Erythroblast (primary cell): ENCODE measurements at regions not wholly inside any gene's neighbourhood (a gene's known extent, or its start where the extent isn't known, plus 50 kb on each side); places are given as distances from the start of the nearest gene placed in this dataset.

Experiments
- DNase-seq, 2 experiments: peaks; one replicate each; lab custom pipeline; 2025; lab: John Stamatoyannopoulos, UW
- GATA1 ChIP-seq: IDR thresholded peaks from 2 replicates; pipeline ENCODE4 v1.6.1; 2011; ENCODE audit warnings: low read depth, mild to moderate bottlenecking, control low read depth, low read length, moderate library complexity
- POLR2A ChIP-seq: IDR thresholded peaks from 2 replicates; pipeline ENCODE4 v1.6.1; 2011; ENCODE audit warnings: mild to moderate bottlenecking, low read length

DNA sequence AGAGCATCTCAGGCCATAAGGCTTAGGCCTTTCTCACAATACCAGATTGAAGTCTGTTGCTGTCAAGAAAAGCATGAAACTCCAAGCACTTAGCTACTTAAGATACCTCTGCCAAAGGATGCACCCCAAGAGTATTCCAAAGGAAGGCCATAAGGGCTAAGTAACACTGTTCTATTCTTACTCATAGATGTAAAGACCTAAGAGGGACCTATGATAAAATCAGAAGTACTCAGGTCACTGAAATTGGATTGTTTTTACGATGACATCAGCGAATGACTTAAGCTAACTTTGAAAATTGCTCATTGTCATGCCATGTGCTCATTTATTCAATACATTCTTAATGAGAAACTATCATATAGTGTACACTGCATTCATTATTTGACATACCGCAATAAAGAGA, 172.8 kb downstream of the KCNA4 start:
- no peak for TF ChIP-seq POLR2A
- no peak for TF ChIP-seq GATA1
- no peak for DNase-seq

DNA sequence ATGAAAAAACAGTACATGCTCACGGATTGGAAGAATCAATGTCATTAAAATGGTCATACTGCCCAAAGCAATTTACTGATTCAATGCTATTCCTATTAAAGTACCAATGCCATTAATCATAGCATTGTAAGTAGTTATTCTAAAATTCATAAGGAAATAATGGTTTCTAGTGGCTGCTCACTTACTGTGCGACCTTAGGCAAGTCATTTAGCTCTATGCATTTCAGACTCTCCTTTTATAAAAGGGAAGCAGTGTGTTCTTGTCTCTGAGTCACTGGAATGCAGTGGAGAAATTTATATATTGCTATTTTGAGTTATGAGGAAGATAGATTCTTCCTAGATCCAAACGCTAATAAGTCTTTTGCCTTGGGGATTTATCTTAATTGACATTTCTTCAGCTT, 174.8 kb downstream of the KCNA4 start:
- DNase-seq: no peak
- TF ChIP-seq POLR2A (no peak), GATA1 (no peak)

DNA sequence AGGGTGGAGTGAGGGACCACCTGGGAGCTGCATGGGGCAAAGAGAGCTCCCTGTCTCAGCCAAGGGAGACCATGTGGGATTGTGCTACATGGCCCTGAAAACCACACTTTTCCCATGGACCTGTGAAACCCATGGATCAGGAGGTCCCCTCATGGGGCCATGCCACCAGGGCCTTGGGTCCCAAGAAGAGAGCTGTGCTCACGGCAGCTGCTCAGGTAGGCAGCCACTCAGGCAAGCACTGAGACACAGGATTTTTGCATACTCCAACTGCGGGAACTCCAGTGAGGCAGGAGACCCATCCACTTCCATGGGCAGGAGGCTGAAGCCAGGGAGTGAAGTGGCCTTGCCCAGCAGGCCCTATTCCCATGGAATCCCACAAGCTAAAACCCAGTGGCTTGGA, 190.0 kb downstream of the KCNA4 start:
- DNase-seq: no peak
- TF ChIP-seq POLR2A (no peak), GATA1 (no peak)

DNA sequence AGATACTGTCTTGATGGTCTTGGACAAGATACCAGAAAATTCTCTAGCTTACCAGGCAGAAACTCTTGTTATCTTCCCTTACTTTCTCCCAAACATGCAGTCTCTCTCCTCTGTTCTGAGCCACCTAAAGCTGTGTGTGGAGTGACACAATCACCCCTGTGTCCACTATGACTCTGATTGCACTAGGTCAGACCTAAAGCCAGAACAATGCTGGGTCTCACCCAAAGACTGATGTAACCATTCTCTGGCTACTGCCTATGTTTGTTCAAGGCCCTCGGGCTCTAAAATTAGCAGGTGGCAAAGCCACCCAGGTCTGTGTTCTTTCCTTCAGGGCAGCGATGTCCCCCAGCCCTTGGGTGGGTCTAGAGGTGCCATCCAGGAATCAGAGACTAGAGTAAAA, 200.5 kb downstream of the KCNA4 start:
- no peak for DNase-seq
- TF ChIP-seq GATA1: no peak
- no peak for TF ChIP-seq POLR2A

DNA sequence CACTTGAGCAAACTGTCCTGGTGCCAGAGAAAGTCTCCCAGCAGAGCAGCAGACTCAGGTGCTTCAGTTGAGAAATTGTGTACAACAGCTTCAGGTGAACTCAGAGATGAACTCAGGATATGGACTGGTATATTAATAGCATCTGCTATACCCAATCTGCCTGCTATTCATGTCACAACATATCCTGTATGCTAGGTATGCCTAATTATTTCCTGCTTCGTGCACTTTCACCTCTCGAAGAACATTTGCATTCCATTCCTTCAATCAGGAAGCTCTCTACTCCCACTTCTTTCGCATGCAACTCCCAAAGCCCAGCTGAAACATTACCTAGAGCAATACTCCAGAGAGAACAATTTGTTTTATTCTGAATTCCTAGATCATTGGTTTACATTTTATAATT, 207.7 kb downstream of the KCNA4 start:
- DNase-seq: no peak
- TF ChIP-seq GATA1 (no peak), POLR2A (no peak)

DNA sequence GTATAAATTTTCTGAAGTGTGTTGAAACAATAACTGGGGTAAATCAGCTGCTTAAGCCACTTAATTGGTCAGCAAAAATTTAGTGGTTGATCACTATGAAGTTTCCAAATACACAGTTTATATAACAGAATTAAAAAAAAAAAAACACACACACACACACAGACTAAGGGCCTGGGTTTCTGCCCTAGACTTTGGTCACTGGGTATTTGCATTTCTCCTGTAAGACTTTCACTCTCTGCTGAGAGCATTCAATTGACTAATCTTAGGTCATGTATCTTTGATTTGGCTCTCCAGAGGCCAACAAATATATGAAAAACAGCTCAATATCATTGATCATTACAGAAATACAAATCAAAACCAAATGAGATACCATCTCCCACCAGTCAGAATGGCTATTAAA, 214.3 kb downstream of the KCNA4 start:
- no peak for TF ChIP-seq POLR2A
- DNase-seq: no peak

DNA sequence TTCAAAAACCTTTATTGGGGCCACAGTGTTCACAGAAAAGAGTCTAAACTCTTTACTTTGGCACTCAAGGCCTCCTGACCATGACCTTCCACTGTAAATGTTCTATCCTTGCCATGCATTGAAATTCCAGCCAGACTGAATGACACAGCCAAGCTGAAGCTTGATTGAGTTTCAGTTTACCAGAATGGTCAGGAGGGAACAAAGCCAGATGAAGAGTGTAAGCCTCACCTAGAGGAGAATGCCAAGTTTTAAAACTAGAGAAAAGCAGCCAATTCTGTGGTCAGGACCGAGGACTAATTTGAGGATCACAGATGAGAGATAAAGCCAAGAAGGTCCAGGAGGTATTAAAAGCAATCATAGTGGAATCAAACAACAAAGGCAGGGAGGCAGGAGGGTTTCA, 215.3 kb downstream of the KCNA4 start:
- TF ChIP-seq POLR2A: no peak
- DNase-seq: no peak

DNA sequence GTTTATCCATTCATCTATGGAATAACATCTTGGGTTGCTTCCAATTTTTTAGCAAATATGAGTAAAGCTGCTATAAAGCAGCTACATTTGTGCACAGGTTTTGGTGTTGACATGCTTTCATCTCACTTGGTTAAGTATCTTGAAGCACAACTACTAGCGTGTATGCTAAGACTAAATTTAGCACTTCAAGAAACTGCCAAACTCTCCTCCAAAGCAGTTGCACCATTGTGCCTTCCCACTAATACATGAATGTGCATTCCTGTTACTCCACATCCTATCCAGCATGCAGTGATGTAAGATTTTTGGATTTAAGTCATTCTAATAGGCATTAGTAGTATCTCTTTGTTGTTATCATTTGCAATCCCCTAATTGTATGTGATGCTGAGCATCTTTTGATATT, 230.7 kb downstream of the KCNA4 start:
- no peak for DNase-seq
- no peak for TF ChIP-seq POLR2A
- no peak for TF ChIP-seq GATA1

DNA sequence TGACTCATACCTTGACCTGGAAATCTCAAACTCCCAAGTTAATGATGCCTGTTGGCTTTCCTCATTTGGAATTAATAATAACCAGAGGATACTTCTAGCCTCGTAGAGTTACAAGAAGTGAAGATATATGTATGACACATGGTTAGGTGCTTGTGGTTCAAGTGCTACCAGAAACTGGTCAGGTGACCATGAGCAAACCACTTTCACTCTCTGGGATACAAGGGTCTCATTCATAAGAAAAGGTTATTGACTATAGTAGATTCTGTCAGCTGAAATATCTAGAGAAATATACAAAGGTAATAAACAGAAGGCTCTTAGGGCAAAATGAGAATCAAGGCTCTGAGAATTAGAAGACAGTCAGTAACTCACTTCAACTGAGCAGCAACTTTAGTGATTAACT, 233.3 kb downstream of the KCNA4 start:
- no peak for TF ChIP-seq GATA1
- no peak for TF ChIP-seq POLR2A
- DNase-seq: no peak

DNA sequence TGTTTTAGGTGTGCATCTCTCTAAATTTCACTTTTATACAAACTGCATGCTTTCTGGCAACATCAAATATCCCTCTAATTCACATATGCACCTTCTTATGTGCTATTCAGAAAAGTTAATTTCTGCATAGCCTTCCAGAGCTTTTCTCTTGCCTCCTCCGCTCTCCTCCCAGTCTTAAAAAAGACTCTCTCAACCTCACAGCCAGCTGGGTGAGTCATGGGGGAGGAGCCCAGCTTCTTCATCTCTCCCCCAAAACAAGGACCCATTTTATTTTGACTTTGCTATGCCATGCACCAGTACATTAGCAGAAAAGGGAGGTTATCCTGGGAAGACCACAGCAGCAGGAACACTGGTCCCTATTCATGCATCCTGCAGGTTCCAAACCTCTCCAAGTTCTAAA, 234.4 kb downstream of the KCNA4 start:
- TF ChIP-seq GATA1: no peak
- TF ChIP-seq POLR2A: no peak
- no peak for DNase-seq

DNA sequence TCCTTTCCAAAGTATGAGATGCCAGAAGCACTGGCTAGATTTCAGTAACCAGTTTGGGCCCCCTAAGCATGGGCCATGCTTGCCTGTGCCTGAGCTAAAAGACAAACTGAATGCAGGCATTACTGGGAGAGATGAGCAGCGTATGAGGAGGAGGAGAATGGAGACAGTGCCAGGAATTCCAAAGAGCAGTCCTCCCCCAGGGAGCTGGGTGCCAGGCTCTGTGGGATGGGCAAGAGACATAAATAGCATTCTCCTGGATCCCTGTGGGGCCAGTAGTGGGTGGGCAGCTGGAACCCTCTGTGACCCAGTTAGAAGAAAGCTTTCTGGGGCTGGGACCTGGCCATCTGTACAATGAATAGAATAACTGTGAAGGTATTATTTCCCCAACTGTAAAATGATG, 235.6 kb downstream of the KCNA4 start:
- TF ChIP-seq GATA1 (no peak), POLR2A (no peak)
- DNase-seq: no peak

DNA sequence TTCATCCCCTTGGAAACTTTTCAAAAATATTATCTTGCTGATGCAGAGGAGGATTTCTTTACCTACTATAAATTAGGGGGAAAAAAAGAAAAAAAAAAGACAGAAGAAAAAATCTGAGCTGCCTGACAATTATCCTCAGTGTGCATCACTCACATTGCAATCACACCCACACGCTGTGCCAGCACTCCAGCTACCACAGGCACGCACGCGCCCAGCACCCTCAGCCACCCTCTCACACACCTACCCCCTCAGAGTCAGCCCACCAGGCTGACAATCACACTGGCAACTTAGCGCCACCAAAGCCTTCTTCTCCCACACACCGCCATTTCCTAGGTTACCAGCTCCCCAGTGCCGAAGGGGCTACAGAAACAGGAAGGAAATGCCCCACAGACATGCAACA, 236.1 kb downstream of the KCNA4 start:
- TF ChIP-seq GATA1: no peak
- no peak for DNase-seq

DNA sequence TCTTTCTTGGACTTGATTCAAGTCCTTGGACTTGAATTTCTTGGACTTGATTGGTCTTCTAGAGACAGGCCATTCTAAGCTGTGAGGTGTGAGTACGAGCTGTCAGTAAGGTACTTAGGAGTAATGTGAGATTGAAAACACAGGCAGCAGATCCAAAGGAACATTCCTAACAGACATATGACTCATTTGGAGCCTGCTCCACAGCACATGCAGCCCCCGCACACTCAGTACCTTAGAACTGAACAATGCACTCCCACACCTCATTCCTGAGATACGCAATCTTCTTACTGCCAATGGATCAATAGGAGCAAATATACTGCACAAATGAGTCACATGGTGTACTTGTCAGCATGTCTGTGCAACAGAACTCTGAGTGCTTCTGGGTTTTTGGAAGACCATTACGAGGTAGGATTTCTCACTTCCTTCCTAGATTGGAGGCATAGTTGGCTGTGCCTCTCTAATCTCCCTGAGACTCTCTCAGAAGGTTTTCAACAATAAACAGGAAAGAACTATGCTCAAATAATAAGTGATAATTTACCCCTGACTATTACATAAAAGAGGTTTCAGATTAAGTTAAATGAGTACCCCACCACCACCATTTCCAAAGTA, 243.1 kb downstream of the KCNA4 start:
- TF ChIP-seq GATA1: no peak
- no peak for TF ChIP-seq POLR2A
- no peak for DNase-seq

DNA sequence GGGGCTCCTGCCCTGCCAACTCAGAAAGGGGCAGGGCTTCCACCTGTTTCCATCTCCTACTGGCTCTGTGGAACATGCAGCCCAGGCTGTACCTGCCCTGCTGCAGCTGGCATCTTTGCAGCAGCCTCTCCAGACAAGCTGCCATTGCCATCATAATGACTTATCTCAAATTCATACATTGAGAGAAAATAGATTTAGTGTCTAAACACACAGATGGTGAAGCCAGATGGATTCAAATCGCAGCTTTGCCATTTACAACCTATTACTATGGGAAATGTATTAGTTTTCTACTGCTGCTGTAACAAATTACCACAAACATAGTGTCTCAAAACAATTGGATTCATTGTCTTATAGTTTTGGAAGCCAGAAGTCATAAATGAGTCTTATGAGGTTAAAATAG, 260.0 kb downstream of the KCNA4 start:
- DNase-seq: no peak
- TF ChIP-seq GATA1: no peak
- no peak for TF ChIP-seq POLR2A

DNA sequence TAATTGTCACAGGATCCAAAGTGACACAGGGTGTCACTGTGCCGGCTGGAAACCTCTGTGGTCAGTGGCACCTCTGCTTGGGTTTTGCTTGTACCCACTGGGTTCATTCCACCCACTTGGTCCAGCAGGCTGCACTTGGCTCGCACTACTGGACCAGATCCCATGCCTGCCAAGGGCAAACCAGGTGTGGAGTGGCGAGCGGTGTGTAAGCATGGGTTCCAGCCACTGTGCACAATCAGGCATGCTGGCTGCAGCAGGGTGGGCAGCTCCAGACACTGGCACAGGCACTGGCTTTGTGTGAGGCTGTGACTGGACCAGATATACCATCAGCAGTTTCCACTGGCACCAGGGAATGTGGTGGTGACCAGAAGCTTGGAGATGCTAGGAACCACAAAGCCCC, 261.4 kb downstream of the KCNA4 start:
- DNase-seq: no peak
- no peak for TF ChIP-seq GATA1
- no peak for TF ChIP-seq POLR2A

DNA sequence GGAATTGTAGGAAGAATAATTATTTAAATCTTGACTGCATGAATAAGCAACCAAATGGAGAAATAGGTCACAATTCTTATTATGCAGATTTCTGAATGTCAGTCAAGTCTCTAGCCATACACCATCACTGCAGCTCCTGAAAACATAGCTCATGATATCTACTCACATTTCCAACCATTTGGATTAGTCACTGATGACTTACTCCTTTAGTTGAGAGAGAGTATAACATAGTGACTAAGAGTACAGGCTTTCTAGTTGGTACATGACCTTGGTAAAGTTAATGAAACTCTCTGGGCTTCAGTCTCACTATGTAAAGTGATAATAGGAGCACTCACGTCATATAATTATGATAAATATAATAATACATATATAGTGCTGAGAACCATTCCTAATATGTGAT, 265.2 kb downstream of the KCNA4 start:
- no peak for DNase-seq
- TF ChIP-seq GATA1: no peak
